ENCODE measurements at regions not wholly inside any gene's neighbourhood (a gene's known extent, or its start where the extent isn't known, plus 50 kb on each side); places are given as distances from the start of the nearest gene placed in this dataset.
A peak's percentile ranks its signal among the peaks of the same experiment; 100 is the strongest.

GRCh38 chr9:108191065-108191464 lies 664.7 kb downstream of the ACTL7B start:
- no peak for TF ChIP-seq CTCF (IDR thresholded peaks at IDR 0.05; ENCODE audit: poor library complexity)
- no peak for TF ChIP-seq EZH2phosphoT487 (IDR thresholded peaks at IDR 0.05; ENCODE audit: low read depth, severe bottlenecking, unreplicated experiment)
- no peak for TF ChIP-seq EZH2 (IDR thresholded peaks at IDR 0.05; ENCODE audit: borderline replicate concordance)
- Histone ChIP-seq H4K20me1 (ENCODE audit: insufficient read depth, poor library complexity, severe bottlenecking) (no peaks in the 10 kb centered on the region), H3K27ac (no peak overlapping the region), H3K9me2 (replicated peaks; ENCODE audit: insufficient read depth) (no peaks in the 10 kb centered on the region), H3K4me3 (no peak overlapping the region), H3K4me2 (no peak overlapping the region), H3K9me3 (ENCODE audit: low read depth) (no peaks in the 10 kb centered on the region), H2AFZ (no peak overlapping the region), H3K79me2 (no peaks in the 10 kb centered on the region), H3K27me3 (no peaks in the 10 kb centered on the region), H3K36me3 (replicated peaks; ENCODE audit: insufficient read depth, low read depth) (no peaks in the 10 kb centered on the region), H3K4me1 (ENCODE audit: insufficient read depth) (peaks cover 13% of the 10 kb centered on the region)
- DNase-seq (ENCODE audit: low spot score) = no peak
- WGBS (ENCODE audit: low lambda C conversion rate, missing lambda C conversion rate) = 87% methylated on average over 4 of the region's 4 CpGs

- Histone ChIP-seq H3K4me2 (no peak overlapping the region), H4K20me1 (ENCODE audit: insufficient read depth, poor library complexity, severe bottlenecking) (no peaks in the 10 kb centered on the region), H3K4me3 (no peak overlapping the region), H3K9me2 (replicated peaks; ENCODE audit: insufficient read depth) (no peaks in the 10 kb centered on the region), H3K27me3 (no peaks in the 10 kb centered on the region), H3K36me3 (replicated peaks; ENCODE audit: insufficient read depth, low read depth) (no peaks in the 10 kb centered on the region), H3K4me1 (ENCODE audit: insufficient read depth) (peaks cover 7% of the 10 kb centered on the region), H3K27ac (peak overlapping the region; percentile 22), H2AFZ (no peak overlapping the region), H3K9me3 (ENCODE audit: low read depth) (no peaks in the 10 kb centered on the region), H3K79me2 (no peaks in the 10 kb centered on the region)
- TF ChIP-seq CTCF (IDR thresholded peaks at IDR 0.05; ENCODE audit: poor library complexity) = no peak
- no peak for TF ChIP-seq EZH2phosphoT487 (IDR thresholded peaks at IDR 0.05; ENCODE audit: low read depth, severe bottlenecking, unreplicated experiment)
- no peak for TF ChIP-seq EZH2 (IDR thresholded peaks at IDR 0.05; ENCODE audit: borderline replicate concordance)
- WGBS (ENCODE audit: low lambda C conversion rate, missing lambda C conversion rate) = 65% methylated on average over 2 of the region's 2 CpGs
- DNase-seq (ENCODE audit: low spot score) = no peak
Observed at GRCh38 chr9:108188976-108189375, 666.8 kb downstream of the ACTL7B start.

GRCh38 chr9:108188482-108188881 lies 667.3 kb downstream of the ACTL7B start:
- H3K4me1 ChIP-seq (ENCODE audit: insufficient read depth) = peaks cover 2% of the 10 kb centered on the region
- no peaks in the 10 kb centered on the region for H4K20me1 ChIP-seq (ENCODE audit: insufficient read depth, poor library complexity, severe bottlenecking)
- H3K9me2 ChIP-seq (replicated peaks; ENCODE audit: insufficient read depth) = no peaks in the 10 kb centered on the region
- H3K36me3 ChIP-seq (replicated peaks; ENCODE audit: insufficient read depth, low read depth) = no peaks in the 10 kb centered on the region
- TF ChIP-seq CTCF (IDR thresholded peaks at IDR 0.05; ENCODE audit: poor library complexity) (no peak), EZH2 (IDR thresholded peaks at IDR 0.05; ENCODE audit: borderline replicate concordance) (no peak), EZH2phosphoT487 (IDR thresholded peaks at IDR 0.05; ENCODE audit: low read depth, severe bottlenecking, unreplicated experiment) (no peak)
- no peaks in the 10 kb centered on the region for H3K79me2 ChIP-seq
- no peak overlapping the region for H2AFZ ChIP-seq
- no peaks in the 10 kb centered on the region for H3K27me3 ChIP-seq
- no peak for DNase-seq (ENCODE audit: low spot score)
- WGBS (ENCODE audit: low lambda C conversion rate, missing lambda C conversion rate) = 80% methylated on average over 2 of the region's 2 CpGs
- no peak overlapping the region for H3K4me2 ChIP-seq
- H3K9me3 ChIP-seq (ENCODE audit: low read depth) = no peaks in the 10 kb centered on the region
- H3K27ac ChIP-seq = peak overlapping the region; percentile 33
- no peak overlapping the region for H3K4me3 ChIP-seq
